Amygdala (tissue), 56 donors: ENCODE measurements at regions not wholly inside any gene's neighbourhood (a gene's known extent, or its start where the extent isn't known, plus 50 kb on each side); places are given as distances from the start of the nearest gene placed in this dataset.

Experiments
- DNase-seq, 56 donors: peaks; one replicate each; lab custom pipeline; 2025; lab: John Stamatoyannopoulos, UW

DNA sequence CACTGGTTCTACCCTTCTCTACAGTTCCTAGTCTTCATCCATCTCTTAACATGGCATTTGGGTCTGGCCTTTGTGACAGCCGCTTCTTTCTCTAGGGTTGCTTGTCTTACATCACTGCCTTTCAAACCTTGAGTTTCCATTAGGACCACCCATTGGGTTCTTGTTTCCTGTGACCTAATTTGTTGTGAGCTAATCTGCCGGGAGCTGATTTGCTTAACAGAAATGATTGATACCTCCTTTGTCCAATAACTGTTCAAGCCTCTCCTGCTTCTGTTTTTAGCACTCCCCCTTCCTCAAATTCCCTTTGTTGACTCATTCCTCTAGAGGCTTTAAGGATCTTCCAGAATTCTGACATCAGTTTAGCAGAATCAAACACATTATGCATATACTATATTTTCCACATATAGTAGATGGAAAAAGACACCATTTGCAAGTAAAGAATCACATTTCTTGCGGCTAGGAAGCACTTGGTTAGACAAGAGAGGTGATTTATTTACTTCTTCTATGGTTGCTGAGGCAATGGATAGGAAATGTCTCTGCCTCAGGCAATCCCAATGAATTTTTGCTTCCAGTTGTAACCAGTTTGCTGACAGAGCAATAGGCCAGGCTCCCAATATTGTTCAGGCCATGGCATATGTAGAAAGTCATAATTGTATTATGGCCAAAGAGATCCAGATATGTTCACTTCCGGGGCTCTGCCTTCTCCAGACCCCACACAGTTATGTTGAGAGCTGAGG, 130.7 kb downstream of the SNX19 start:
- no peak for DNase-seq

DNA sequence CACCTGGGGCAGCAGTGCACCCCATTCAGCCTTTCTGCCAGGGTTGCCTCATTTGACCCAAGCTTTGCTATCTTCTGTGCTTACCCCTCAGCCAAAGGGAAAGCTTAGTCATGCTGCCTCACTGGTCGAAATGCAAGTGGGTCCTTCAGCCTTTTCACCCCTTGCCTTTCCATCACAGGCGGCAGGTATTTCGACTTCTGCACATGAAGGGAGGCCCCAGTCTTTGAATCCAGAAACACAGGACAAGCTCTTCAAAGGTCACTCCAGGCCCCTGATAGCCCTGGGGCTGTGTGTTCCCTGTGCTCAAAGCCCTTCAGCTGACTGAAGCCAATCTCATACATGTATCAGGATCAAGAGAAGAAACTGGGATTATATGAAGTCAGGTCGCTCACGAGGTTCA, 129.7 kb downstream of the SNX19 start:
- no peak for DNase-seq

DNA sequence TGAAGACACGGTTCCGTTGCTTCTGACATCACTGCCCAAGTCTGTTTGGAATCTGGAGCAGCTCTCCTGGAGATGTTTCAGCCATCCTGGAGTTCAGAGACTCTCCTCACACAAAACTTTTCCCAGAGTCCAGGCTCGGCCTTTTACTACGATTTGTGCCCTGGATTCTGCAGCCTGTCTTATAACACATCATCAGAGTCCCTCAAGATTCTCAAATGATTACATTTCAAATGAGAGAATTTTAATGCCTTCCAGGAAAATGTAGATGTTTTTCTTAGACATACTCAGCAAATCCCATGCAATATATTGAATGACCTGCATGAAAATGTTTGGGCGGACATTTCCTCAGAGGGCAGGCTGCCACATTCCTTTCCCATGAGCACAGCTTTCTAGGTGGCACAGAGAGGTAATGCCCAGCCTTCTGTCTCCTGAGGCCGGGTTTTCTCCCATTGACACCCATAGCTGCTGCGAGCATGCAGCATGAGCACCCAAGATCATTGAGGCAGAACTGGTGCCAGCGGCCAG, 129.1 kb downstream of the SNX19 start:
- no peak for DNase-seq

DNA sequence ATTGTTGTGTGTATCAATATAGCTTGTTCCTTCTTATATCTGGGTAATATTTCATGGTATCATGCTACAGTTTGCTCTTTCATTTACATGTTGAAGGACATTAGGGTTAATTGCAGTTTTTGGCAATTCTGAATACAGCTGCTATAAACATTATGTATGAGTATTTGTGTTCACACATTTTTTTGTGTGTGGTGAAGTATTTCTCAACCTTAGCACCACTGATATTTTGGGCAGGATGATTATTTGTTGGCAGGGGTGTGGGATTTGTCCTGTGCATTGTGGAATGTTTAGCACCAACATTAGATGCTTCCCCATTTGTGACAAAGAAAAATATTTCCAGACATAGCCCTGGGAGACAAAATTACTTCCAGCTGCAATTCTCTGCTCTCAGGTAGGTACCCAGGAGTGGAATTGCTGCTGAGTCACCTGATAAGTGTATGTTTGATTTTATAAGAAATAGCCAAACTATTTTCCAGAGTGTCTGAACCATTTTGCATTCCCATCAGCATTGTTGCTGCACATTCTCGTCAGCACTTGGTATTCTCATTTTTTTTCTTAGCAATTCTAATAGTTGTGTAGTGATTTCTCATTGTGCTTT, 128.2 kb downstream of the SNX19 start:
- DNase-seq = no peak

- no peak for DNase-seq
Measured at GRCh38 chr11:130789056-130789640, 127.1 kb downstream of the SNX19 start.

DNA sequence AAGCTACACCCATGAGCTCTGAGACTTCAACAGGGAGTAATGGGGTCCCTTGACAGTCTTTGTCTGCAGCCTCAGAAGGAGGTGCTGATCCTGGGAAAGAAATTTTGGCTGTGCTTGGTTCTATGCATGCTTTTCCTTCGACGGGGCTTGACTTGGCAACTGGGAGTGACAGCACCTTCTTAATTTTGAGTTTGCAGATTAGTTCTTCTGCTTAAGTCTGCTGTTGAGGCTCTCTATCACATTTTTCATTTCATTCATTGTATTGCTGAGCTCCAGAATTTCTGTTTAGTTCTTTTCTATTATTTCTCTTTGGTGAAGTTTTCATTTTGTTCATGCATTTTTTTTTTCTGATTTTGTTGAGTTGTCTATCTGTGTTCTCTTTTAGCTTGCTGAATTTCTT, 125.6 kb downstream of the SNX19 start:
- no peak for DNase-seq

DNA sequence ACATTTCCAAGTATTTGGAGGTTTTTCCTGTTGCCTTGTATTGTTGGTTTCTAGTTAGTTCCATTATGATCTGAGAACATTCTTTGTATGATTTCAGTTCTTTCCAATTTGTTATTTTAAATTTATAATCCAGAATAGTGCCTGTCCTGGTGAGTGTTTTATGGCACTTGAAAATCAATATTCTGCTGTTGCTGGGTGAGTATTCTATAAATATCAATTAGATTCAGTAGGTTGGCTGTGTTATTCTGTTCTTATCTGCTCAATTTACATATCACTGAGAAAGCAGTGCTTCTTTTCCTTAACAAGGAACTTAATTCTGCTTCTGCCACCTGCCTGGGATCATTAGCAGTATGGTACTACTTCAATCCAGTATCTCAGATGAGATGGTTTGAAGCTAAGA, 123.5 kb downstream of the SNX19 start:
- no peak for DNase-seq

DNA sequence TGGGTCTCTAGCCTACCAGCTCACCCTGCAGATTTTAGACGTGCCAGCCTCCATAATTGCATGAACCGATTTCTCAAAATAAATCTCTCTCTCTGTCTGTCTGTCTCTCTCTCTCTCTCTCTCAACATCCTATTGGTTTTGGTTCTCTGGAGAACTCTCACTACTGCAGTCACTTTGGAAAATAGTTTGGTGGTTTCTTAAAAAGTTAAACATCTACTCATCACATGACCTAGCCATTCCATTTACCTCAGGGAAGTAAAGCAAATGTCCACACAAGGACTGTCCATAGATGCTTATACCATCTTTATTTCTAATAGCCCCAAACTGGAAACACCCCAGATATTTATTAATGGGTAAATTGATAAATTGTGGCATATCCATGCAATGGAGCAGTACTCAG, 119.5 kb downstream of the SNX19 start:
- DNase-seq = no peak

- no peak for DNase-seq
Measured at GRCh38 chr11:130798280-130798679, 118.0 kb downstream of the SNX19 start.

GRCh38 chr11:130798801-130799200, 117.5 kb downstream of the SNX19 start:
- DNase-seq = no peak

DNA sequence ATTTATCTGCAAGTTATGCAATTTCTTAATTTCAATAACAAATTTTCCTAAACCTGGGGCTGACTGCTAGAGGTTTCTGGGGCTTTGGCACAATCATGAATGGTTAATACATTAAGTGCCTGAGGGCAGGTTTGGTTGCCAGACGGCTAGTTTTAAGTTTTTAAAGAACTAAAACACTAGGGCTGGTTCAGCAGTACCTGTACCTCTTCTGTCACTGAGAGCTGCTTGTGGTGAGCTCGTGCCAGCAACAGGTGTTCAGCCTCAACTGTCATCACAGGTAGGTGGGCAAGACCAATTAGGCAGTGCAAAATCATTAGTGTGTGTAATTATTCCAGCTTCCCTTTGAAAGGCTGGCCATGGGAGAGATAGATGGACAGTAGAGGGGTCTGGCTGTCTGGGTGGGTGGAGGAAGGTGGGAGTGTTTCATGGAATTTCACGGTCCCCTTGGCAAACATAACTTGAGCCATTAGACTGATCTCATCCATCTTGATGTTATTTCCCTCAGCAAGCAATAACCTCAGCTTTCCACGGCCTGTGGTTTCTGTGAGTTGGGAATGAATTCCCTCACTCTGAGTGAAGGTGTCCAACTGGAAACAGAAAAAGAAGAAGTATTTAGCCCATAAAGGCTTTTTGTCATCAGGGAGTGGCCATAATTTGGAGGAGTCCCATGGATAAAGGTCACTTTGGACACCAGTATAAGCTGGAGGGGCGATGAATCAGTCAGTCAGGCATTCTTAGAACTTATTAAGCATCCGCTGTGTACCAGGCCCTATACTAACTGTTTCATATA, 114.8 kb downstream of the SNX19 start:
- DNase-seq = no peak

GRCh38 chr11:130802567-130802966, 113.7 kb downstream of the SNX19 start:
- DNase-seq = no peak

- DNase-seq = no peak
Measured at GRCh38 chr11:130804306-130805076, 111.8 kb downstream of the SNX19 start.

- DNase-seq = no peak
Measured at GRCh38 chr11:130806746-130807145, 109.5 kb downstream of the SNX19 start.

DNA sequence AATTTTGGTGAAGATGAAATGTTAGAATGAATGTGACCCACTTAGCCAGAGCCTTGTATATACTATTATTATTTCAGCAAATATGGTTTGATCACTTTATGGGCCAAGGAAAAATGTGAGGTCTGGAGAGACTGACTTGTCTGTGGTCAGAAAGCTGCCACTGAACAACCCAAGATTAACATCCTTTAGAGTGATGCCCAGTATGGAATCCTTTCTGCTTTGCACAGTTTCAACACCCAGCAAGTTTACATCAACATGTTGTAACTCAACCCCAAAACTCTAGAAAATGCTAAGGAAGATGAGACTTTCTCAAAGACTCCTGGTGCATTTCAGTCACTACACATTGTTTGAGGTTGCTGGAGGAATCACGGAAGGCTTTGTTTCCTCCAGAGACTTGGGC, 107.7 kb downstream of the SNX19 start:
- DNase-seq = no peak

DNA sequence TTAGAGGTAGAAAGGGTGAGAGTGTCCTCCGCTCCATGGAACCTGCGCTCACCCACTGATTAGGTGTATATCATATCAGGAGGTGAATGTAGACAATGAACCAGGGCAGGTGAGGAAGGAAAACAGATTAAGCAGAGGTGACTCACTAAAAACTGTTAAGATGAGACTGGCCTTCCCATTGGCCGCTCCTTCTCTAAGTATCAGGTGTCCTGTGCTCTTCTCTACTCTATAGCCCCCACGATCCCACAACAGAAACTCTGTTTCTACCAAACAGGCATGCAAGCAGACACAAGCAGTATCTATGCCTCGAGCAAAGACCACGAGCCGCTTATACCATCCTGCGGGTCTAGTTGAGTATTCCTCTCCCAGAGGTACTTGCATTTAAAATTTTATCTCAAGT, 103.1 kb downstream of the SNX19 start:
- no peak for DNase-seq

GRCh38 chr11:130813638-130814037, 102.6 kb downstream of the SNX19 start:
- no peak for DNase-seq

DNA sequence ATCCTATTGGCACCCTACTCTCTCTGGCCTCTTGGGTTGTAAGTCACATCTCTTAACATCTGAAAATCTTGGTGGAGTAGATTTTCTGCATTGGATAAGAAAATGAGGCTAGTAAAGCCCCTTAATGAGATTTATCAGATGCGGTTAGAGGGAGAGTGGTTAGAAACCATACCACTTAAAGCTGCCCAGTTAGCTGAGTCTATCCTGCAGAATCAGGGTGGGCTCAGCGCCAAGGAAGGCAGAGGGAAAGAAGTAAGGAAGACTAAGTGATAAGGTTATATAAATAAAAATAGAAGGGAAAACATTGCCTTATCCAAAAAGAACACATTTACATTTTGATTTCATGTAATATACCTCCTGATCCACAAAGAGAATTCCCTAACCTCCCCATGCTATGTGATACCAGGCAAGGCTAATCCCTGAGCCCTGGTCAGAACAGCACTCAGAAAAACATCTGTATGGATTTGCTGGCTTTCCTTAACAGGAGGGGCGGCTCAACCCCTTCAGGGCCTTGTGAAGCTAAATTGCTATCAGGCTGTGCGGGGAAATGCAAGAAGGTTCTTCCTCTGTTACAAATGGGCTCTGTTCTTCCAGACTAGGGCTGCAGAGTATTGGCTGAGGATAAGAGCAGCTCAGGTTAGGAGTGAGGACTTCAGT, 101.7 kb downstream of the SNX19 start:
- DNase-seq = no peak

GRCh38 chr11:130815097-130815802, 101.0 kb downstream of the SNX19 start:
- DNase-seq = no peak
